Panc1 (cell line): ENCODE measurements at regions not wholly inside any gene's neighbourhood (a gene's known extent, or its start where the extent isn't known, plus 50 kb on each side); places are given as distances from the start of the nearest gene placed in this dataset.

ENCODE experiments used
- ATAC-seq: fragments of 200-7000 bp; cut with Tn5 transposase; 2 replicates; pipeline ENCODE4 v1.9.1; 2020; ENCODE audit warnings: mild to moderate bottlenecking, moderate library complexity
- BruUV-seq: library from RNA; stranded (reverse); fragments of 400-500 nt; replicated peaks from 2 replicates; lab custom pipeline; 2021; lab: Mats Ljungman, UMichigan
- CTCF ChIA-PET: fragments of 300-600 bp; sonication (Branson Sonifier 250); formaldehyde crosslinking; loops from one replicate; lab custom pipeline; 2022; ENCODE audit warnings: antibody characterized with exemption; lab: Charles Lee
- POLR2A ChIA-PET: fragments of 300-600 bp; sonication (Branson Sonifier 250); formaldehyde crosslinking; loops from one replicate; lab custom pipeline; 2022; ENCODE audit warnings: antibody characterized with exemption; lab: Charles Lee
- DNase-seq: peaks from one replicate; pipeline ENCODE4 v3.0.0-alpha.2; 2010; ENCODE audit warnings: low read depth, low spot score
- H3K27ac ChIP-seq: 2 replicates; pipeline ENCODE4 v1.5.1; 2011; ENCODE audit warnings: mild to moderate bottlenecking, low read length, inconsistent platforms
- H3K27me3 ChIP-seq: fragments of 200-500 bp; sonication (Bioruptor generic); 2 replicates; pipeline ENCODE4 v1.6.0; 2014; ENCODE audit warnings: low read length, inconsistent platforms; ENCODE audit not compliant: control insufficient read depth, insufficient read depth
- H3K36me3 ChIP-seq: fragments of 200-500 bp; sonication (Bioruptor generic); 2 replicates; pipeline ENCODE4 v1.5.1; 2014; ENCODE audit warnings: inconsistent platforms, mild to moderate bottlenecking, low read length, moderate library complexity; ENCODE audit not compliant: control insufficient read depth, insufficient read depth
- H3K4me1 ChIP-seq: 2 replicates; pipeline ENCODE4 v1.5.1; 2011; ENCODE audit warnings: inconsistent platforms, mild to moderate bottlenecking, low read length, moderate library complexity; ENCODE audit not compliant: control insufficient read depth, insufficient read depth
- H3K4me3 ChIP-seq, 2 experiments: 2 replicates each; pipeline ENCODE4 v1.5.1; 2011 to 2012; ENCODE audit warnings: low read depth in 2 of 2, low read length in 2 of 2, mild to moderate bottlenecking in 2 of 2, inconsistent platforms in 1 of 2, moderate library complexity in 1 of 2
- H3K9me3 ChIP-seq: fragments of 200-500 bp; sonication (Bioruptor generic); 2 replicates; pipeline ENCODE4 v1.5.1; 2014; ENCODE audit warnings: low read depth, mild to moderate bottlenecking, inconsistent platforms, low read length, moderate library complexity; ENCODE audit not compliant: control insufficient read depth, insufficient read depth
- CTCF ChIP-seq: fragments of 450-650 bp; IDR thresholded peaks from 2 replicates; pipeline ENCODE4 v1.5.1; 2017; ENCODE audit warnings: mild to moderate bottlenecking
- POLR2AphosphoS5 ChIP-seq: IDR thresholded peaks from 2 replicates; pipeline ENCODE4 v1.6.1; 2012; ENCODE audit warnings: mild to moderate bottlenecking, low read depth, low read length, moderate library complexity
- REST ChIP-seq, 2 experiments: IDR thresholded peaks; 2 replicates each; pipeline ENCODE4 v1.6.1; 2011 to 2012; ENCODE audit warnings: low read depth in 2 of 2, control low read depth in 1 of 2, low read length in 1 of 2, mild to moderate bottlenecking in 1 of 2, moderate library complexity in 1 of 2; ENCODE audit not compliant: insufficient read depth in 1 of 2
- SIN3A ChIP-seq: IDR thresholded peaks from 2 replicates; pipeline ENCODE4 v1.6.1; 2012; ENCODE audit warnings: low read depth, mild to moderate bottlenecking, low read length, moderate library complexity, borderline replicate concordance; ENCODE audit not compliant: insufficient read depth
- TCF7L2 ChIP-seq: IDR thresholded peaks from 2 replicates; pipeline ENCODE4 v1.6.1; 2011; ENCODE audit warnings: mild to moderate bottlenecking, low read depth, low read length, inconsistent platforms
- in situ Hi-C: cut with HindIII; loops from 2 replicates; pipeline ENCODE4 v1.10.0; 2016; ENCODE audit warnings: low sequenced_read_pairs, low pct_unique_long_range_greater_than_20kb
- intact Hi-C: fragments of 100-400 bp; cut with micrococcal nuclease; formaldehyde crosslinking; loops from one replicate; pipeline ENCODE4 v1.10.0; 2022; ENCODE audit not compliant: unreplicated experiment

- in situ Hi-C loops: no loop called here
- POLR2A ChIA-PET: no interaction called here
- ATAC-seq (no peak), DNase-seq (no peak)
- H3K36me3 ChIP-seq: no peaks in the 10 kb centered on the region
- CTCF ChIA-PET: no interaction called here
- H3K4me1 ChIP-seq: no peaks in the 10 kb centered on the region
- H3K27ac ChIP-seq: no peak overlapping the region
- TF ChIP-seq POLR2AphosphoS5 (no peak), CTCF (no peak), TCF7L2 (no peak), SIN3A (no peak), REST (IDR thresholded peaks at IDR 0.05; ENCODE audit: insufficient read depth in 1 of 2, low read depth in 2 of 2, low read length in 1 of 2) (no peak)
- no peak overlapping the region for H3K4me3 ChIP-seq
- no peaks in the 10 kb centered on the region for H3K27me3 ChIP-seq
- intact Hi-C loops: no loop called here
- BruUV-seq: no TSS peak
- H3K9me3 ChIP-seq: no peaks in the 10 kb centered on the region
Measured at GRCh38 chr12:31821484-31821883, 92.7 kb upstream of the AMN1 start.

GRCh38 chr12:31820832-31821231 is 92.0 kb upstream of the AMN1 start:
- H3K4me1 ChIP-seq: no peaks in the 10 kb centered on the region
- POLR2A ChIA-PET: interaction anchor here (0.6 kb wide), 1 partner anchor 20 kb away, joined by 5 read pairs; no protein-coding TSS in a partner anchor
- CTCF ChIA-PET: no interaction called here
- ATAC-seq (no peak), DNase-seq (no peak)
- H3K27me3 ChIP-seq: no peaks in the 10 kb centered on the region
- TF ChIP-seq POLR2AphosphoS5 (no peak), CTCF (no peak), TCF7L2 (no peak), REST (IDR thresholded peaks at IDR 0.05; ENCODE audit: insufficient read depth in 1 of 2, low read depth in 2 of 2, low read length in 1 of 2) (no peak), SIN3A (no peak)
- no peaks in the 10 kb centered on the region for H3K36me3 ChIP-seq
- H3K4me3 ChIP-seq: no peak overlapping the region
- no peak overlapping the region for H3K27ac ChIP-seq
- in situ Hi-C loops: no loop called here
- intact Hi-C loops: no loop called here
- no peaks in the 10 kb centered on the region for H3K9me3 ChIP-seq
- BruUV-seq: no TSS peak
